ENCODE measurements at regions not wholly inside any gene's neighbourhood (a gene's known extent, or its start where the extent isn't known, plus 50 kb on each side); places are given as distances from the start of the nearest gene placed in this dataset.

GRCh38 chr22:44588348-44588747 lies 90.3 kb upstream of the RTL6 start:
- H3K79me2 ChIP-seq (ENCODE audit: control insufficient read depth, insufficient read depth, low read length): no peaks in the 10 kb centered on the region
- no peak overlapping the region for H3K9ac ChIP-seq (replicated peaks; ENCODE audit: extremely low read depth, insufficient read depth, low read length)
- intact Hi-C loops (cut with micrococcal nuclease): no loop called here
- H3K4me3 ChIP-seq (replicated peaks in 1 of 3; ENCODE audit: insufficient read depth in 1 of 3, low read depth in 1 of 3, low read length in 3 of 3): no peak overlapping the region
- dilution Hi-C loops (cut with MboI; ENCODE audit: extremely low pct_ligation_motif_present, low sequenced_read_pairs): no loop called here
- H3K9me1 ChIP-seq (replicated peaks; ENCODE audit: control insufficient read depth, extremely low read depth, insufficient read depth, low read length): no peaks in the 10 kb centered on the region
- H3K36me3 ChIP-seq (ENCODE audit: control insufficient read depth in 2 of 2, extremely low read depth in 1 of 2, insufficient read depth in 2 of 2, low read length in 2 of 2): no peaks in the 10 kb centered on the region
- no peak overlapping the region for H2AFZ ChIP-seq (ENCODE audit: low read depth, low read length)
- TF ChIP-seq MAX (IDR thresholded peaks at IDR 0.05; ENCODE audit: insufficient read depth, insufficient read length): no peak
- TF ChIP-seq GATA2 (IDR thresholded peaks at IDR 0.05; ENCODE audit: insufficient read depth, insufficient read length, low read depth, low read length): no peak
- no peak for TF ChIP-seq MYC (IDR thresholded peaks at IDR 0.05; ENCODE audit: low read depth, low read length)
- TF ChIP-seq POLR2A (IDR thresholded peaks at IDR 0.05; ENCODE audit: low read depth, low read length): no peak
- no peak for TF ChIP-seq EZH2 (IDR thresholded peaks at IDR 0.05; ENCODE audit: borderline replicate concordance, low read depth, low read length, severe bottlenecking)
- TF ChIP-seq JUN (IDR thresholded peaks at IDR 0.05; ENCODE audit: borderline replicate concordance, insufficient read depth, insufficient read length, low read depth): no peak
- no peak for TF ChIP-seq CTCF (IDR thresholded peaks at IDR 0.05; ENCODE audit: extremely low read depth in 1 of 2, insufficient read depth in 1 of 2, low read depth in 1 of 2, low read length in 2 of 2)
- TF ChIP-seq FOS (IDR thresholded peaks at IDR 0.05; ENCODE audit: borderline replicate concordance, insufficient read depth, low read length): no peak
- no peak for TF ChIP-seq POLR2AphosphoS5 (IDR thresholded peaks at IDR 0.05; ENCODE audit: insufficient read depth, low read depth, low read length)
- no peak overlapping the region for H3K4me2 ChIP-seq (ENCODE audit: insufficient read depth, low read length)
- BruUV-seq (replicated peaks): no TSS peak
- no peak for FAIRE-seq
- no peaks in the 10 kb centered on the region for H4K20me1 ChIP-seq (replicated peaks; ENCODE audit: control insufficient read depth, extremely low read depth, insufficient read depth, low read length)
- H3K27me3 ChIP-seq (ENCODE audit: control insufficient read depth in 2 of 2, insufficient read depth in 2 of 2, low read length in 2 of 2): peaks cover 2% of the 10 kb centered on the region in 2 experiments
- DNase-seq (ENCODE audit: low read depth, low spot score): no peak
- ChIA-PET CTCF (interaction anchor here (0.6 kb wide), 1 partner anchor 58 kb away, joined by 3 read pairs; no protein-coding TSS in a partner anchor), POLR2A (no interaction called here)
- H3K27ac ChIP-seq (ENCODE audit: insufficient read depth, low read depth, low read length): no peak overlapping the region
- no peaks in the 10 kb centered on the region for H3K9me3 ChIP-seq (replicated peaks; ENCODE audit: control insufficient read depth, insufficient read depth, low read length)
- H3K4me1 ChIP-seq (ENCODE audit: control insufficient read depth, extremely low read depth, insufficient read depth, low read length): no peaks in the 10 kb centered on the region

Data from endothelial cell of umbilical vein (primary cell).